Endothelial cell of umbilical vein (primary cell): ENCODE measurements at regions not wholly inside any gene's neighbourhood (a gene's known extent, or its start where the extent isn't known, plus 50 kb on each side); places are given as distances from the start of the nearest gene placed in this dataset.

Experiments
- CTCF ChIP-seq, 2 donors: IDR thresholded peaks; 1 replicate in 1 of 2; 2 replicates in 1 of 2; pipeline ENCODE4 v1.5.1; 2011; ENCODE audit warnings: low read length in 2 of 2, mild to moderate bottlenecking in 2 of 2, moderate library complexity in 2 of 2, control low read depth in 1 of 2, inconsistent platforms in 1 of 2, low read depth in 1 of 2; ENCODE audit not compliant: insufficient read depth in 1 of 2; ENCODE audit errors: extremely low read depth in 1 of 2
- POLR2AphosphoS5 ChIP-seq: IDR thresholded peaks from 2 replicates; pipeline ENCODE4 v1.6.1; 2012; ENCODE audit warnings: low read depth, mild to moderate bottlenecking, control low read depth, low read length, moderate library complexity; ENCODE audit not compliant: insufficient read depth

DNA sequence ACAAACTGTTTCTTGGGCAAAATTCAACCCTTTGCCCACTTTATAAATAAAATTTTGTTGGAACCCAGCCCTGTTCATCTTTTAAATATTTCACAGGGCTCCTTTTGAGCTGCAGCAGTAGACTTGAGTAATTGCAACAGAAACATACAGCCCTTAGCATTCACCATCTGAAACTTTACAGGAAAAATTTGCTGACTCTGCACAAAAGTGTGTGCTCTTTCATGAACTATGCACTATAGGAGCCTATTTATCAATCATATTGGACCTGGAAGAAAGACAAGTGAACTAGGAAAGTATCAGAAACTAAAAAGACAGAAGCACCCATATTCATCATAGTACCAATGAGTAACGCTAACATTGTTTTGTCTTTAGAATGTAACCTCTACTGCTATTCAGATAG lies 406.9 kb upstream of the SLC10A2 start:
- TF ChIP-seq POLR2AphosphoS5 (no peak), CTCF (IDR thresholded peaks at IDR 0.05; ENCODE audit: extremely low read depth in 1 of 2, insufficient read depth in 1 of 2, low read depth in 1 of 2, low read length in 2 of 2) (no peak)
